ENCODE measurements at regions not wholly inside any gene's neighbourhood (a gene's known extent, or its start where the extent isn't known, plus 50 kb on each side); places are given as distances from the start of the nearest gene placed in this dataset.

GRCh38 chr2:120637847-120638246 is 97.8 kb upstream of the GLI2 start:
- intact Hi-C loops (cut with micrococcal nuclease) = no loop called here
- H3K9me3 Mint-ChIP-seq (ENCODE audit: insufficient read depth) = no peaks in the 10 kb centered on the region
- CTCF ChIA-PET = no interaction called here
- H2AFZ ChIP-seq (ENCODE audit: insufficient read depth, low read depth, low read length, poor library complexity, severe bottlenecking) = no peak overlapping the region
- H3K36me3 ChIP-seq (replicated peaks in 1 of 2; ENCODE audit: control extremely low read depth in 1 of 2, control insufficient read depth in 1 of 2, extremely low read depth in 1 of 2, insufficient read depth in 2 of 2, low read length in 1 of 2) = no peaks in the 10 kb centered on the region
- no peaks in the 10 kb centered on the region for H3K4me1 ChIP-seq (ENCODE audit: control insufficient read depth in 2 of 2, insufficient read depth in 2 of 2, low read length in 2 of 2)
- POLR2A ChIA-PET = no interaction called here
- peaks cover 0 to 2% (median 0%) of the 10 kb centered on the region in 4 experiments for H3K27me3 ChIP-seq (replicated peaks in 1 of 4; ENCODE audit: control extremely low read depth in 1 of 4, control insufficient read depth in 3 of 4, insufficient read depth in 4 of 4, low read length in 3 of 4)
- H3K27ac Mint-ChIP-seq = no peak overlapping the region
- H3K9me3 ChIP-seq (ENCODE audit: control extremely low read depth in 1 of 3, control insufficient read depth in 2 of 3, insufficient read depth in 1 of 3, low read length in 2 of 3) = no peaks in the 10 kb centered on the region
- DNase-seq = no peak
- peaks cover 3% of the 10 kb centered on the region for H3K27me3 Mint-ChIP-seq
- no peak overlapping the region for H3K4me3 Mint-ChIP-seq
- no peaks in the 10 kb centered on the region for H4K20me1 ChIP-seq (ENCODE audit: control insufficient read depth, insufficient read depth, low read length, poor library complexity, severe bottlenecking)
- WGBS (ENCODE audit: insufficient coverage) = 80% methylated on average over 1 of the region's 5 CpGs
- H3K4me1 Mint-ChIP-seq = no peaks in the 10 kb centered on the region
- TF ChIP-seq CTCF (IDR thresholded peaks at IDR 0.05) = no peak
- no peak for TF ChIP-seq EZH2 (IDR thresholded peaks at IDR 0.05; ENCODE audit: borderline replicate concordance, insufficient read depth, low read depth, low read length, poor library complexity, severe bottlenecking)
- ATAC-seq (ENCODE audit: low read depth) = no peak
- no peak overlapping the region for H3K27ac ChIP-seq (ENCODE audit: low read length in 2 of 2)
- H3K4me2 ChIP-seq (replicated peaks; ENCODE audit: low read depth, low read length, poor library complexity, severe bottlenecking) = no peak overlapping the region
- no peak overlapping the region for H3K4me3 ChIP-seq (ENCODE audit: control extremely low read depth in 1 of 5, extremely low read depth in 1 of 5, insufficient read depth in 1 of 5, low read depth in 2 of 5, low read length in 4 of 5)
- no peaks in the 10 kb centered on the region for H3K79me2 ChIP-seq (ENCODE audit: control insufficient read depth, insufficient read depth, low read length)
- H3K9ac ChIP-seq (ENCODE audit: low read length) = no peak overlapping the region

- H3K79me2 ChIP-seq (ENCODE audit: control insufficient read depth, insufficient read depth, low read length) = no peaks in the 10 kb centered on the region
- ATAC-seq (ENCODE audit: low read depth) = no peak
- Mint-ChIP-seq H3K9me3 (ENCODE audit: insufficient read depth) (no peaks in the 10 kb centered on the region), H3K4me3 (no peak overlapping the region), H3K27me3 (peaks cover 3% of the 10 kb centered on the region), H3K27ac (no peak overlapping the region), H3K4me1 (no peaks in the 10 kb centered on the region)
- no peaks in the 10 kb centered on the region for H3K4me1 ChIP-seq (ENCODE audit: control insufficient read depth in 2 of 2, insufficient read depth in 2 of 2, low read length in 2 of 2)
- no peak for DNase-seq
- intact Hi-C loops (cut with micrococcal nuclease) = no loop called here
- CTCF ChIA-PET = no interaction called here
- H3K27me3 ChIP-seq (replicated peaks in 1 of 4; ENCODE audit: control extremely low read depth in 1 of 4, control insufficient read depth in 3 of 4, insufficient read depth in 4 of 4, low read length in 3 of 4) = peaks cover 0 to 2% (median 0%) of the 10 kb centered on the region in 4 experiments
- no peaks in the 10 kb centered on the region for H3K36me3 ChIP-seq (replicated peaks in 1 of 2; ENCODE audit: control extremely low read depth in 1 of 2, control insufficient read depth in 1 of 2, extremely low read depth in 1 of 2, insufficient read depth in 2 of 2, low read length in 1 of 2)
- H3K9me3 ChIP-seq (ENCODE audit: control extremely low read depth in 1 of 3, control insufficient read depth in 2 of 3, insufficient read depth in 1 of 3, low read length in 2 of 3) = no peaks in the 10 kb centered on the region
- H3K4me3 ChIP-seq (ENCODE audit: control extremely low read depth in 1 of 5, extremely low read depth in 1 of 5, insufficient read depth in 1 of 5, low read depth in 2 of 5, low read length in 4 of 5) = no peak overlapping the region
- no peak overlapping the region for H3K9ac ChIP-seq (ENCODE audit: low read length)
- 92% methylated on average over 2 of the region's 4 CpGs for WGBS (ENCODE audit: insufficient coverage)
- no peak overlapping the region for H2AFZ ChIP-seq (ENCODE audit: insufficient read depth, low read depth, low read length, poor library complexity, severe bottlenecking)
- H3K4me2 ChIP-seq (replicated peaks; ENCODE audit: low read depth, low read length, poor library complexity, severe bottlenecking) = no peak overlapping the region
- TF ChIP-seq EZH2 (IDR thresholded peaks at IDR 0.05; ENCODE audit: borderline replicate concordance, insufficient read depth, low read depth, low read length, poor library complexity, severe bottlenecking) (no peak), CTCF (IDR thresholded peaks at IDR 0.05) (no peak)
- POLR2A ChIA-PET = no interaction called here
- no peaks in the 10 kb centered on the region for H4K20me1 ChIP-seq (ENCODE audit: control insufficient read depth, insufficient read depth, low read length, poor library complexity, severe bottlenecking)
- no peak overlapping the region for H3K27ac ChIP-seq (ENCODE audit: low read length in 2 of 2)
Measured at GRCh38 chr2:120638450-120638849, 97.2 kb upstream of the GLI2 start.

Data from B cell (primary cell).